ENCODE measurements at regions not wholly inside any gene's neighbourhood (a gene's known extent, or its start where the extent isn't known, plus 50 kb on each side); places are given as distances from the start of the nearest gene placed in this dataset.
"Not testable (repeated sequence)": the region's sequence is repeated elsewhere in the genome, so short reads cannot be mapped to it uniquely, and the experiment has no call there.

DNA sequence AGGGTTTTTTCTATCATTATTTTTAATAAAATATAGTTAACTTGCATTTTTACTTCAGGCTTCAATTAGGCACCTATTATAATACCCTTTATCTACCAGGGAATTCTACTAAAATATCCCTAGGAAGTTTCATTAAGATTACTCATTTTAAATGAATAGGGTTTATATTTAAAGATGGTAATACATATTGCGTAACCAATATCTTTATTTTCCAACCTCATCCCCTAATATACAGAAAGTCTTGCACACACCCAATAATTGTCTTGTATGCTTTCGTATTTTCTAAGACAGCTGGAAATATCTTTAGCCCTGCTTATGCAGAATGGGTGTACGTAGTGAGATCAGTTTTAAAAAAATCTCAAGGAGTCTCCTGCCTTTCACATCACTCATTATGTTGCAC is 1186.8 kb downstream of the TECRL start:
- DNase-seq, result no peak

DNA sequence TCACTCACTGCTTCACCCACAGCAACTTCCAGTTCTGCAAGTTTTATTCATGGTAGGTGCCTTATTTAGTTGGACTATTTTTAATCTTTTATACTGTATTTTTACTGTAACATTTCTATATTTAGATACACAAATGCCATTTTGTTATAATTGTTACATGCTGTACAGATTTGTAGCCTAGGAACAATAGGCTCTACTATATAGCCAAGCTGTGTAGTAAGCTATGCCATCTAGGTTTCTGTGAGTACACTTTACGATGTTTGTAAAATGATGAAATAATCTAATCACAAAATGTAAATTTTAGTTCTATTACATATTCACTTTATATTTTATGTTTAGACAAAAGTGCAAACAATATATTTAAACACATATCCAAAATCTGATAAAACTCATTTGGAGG is 1187.8 kb downstream of the TECRL start:
- DNase-seq, result no peak

DNA sequence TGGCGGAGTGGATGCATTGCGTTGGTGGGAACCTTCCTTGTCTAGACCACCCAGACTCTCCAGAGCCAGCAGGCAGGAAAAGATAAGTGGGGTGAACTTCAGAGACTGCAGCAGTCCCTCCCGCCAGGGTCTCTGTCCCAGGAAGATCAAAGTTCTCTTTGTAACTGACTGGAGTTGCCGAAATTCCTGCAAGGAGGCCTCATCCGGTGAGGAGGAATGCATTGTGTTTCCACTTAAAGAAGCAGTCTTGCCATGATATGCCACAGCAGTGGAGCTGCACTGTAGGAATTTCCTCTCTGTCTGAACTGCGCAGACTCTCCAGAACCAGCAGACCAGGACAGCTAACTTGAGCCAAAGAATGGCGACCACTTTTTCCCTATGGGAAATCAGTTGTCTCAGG is 1190.4 kb downstream of the TECRL start:
- DNase-seq, result no peak

DNA sequence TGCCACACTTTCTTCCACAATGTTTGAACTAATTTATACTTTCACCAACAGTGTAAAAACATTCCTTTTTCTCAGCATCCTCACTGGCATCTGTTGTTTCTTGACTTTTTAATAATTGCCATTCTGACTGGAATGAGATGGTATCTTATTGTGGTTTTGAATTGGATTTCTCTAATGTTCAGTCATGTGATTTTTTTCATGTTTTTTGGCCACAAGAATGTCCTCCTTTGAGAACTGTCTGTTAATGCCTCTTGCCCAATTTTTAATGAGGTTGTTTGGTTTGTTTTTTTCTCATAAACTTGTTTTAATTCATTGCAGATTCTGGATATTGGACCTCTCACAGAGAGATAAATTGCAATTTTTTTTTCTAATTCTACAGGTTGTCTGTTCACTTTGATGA is 1195.2 kb downstream of the TECRL start:
- no peak for DNase-seq

GRCh38 chr4:63211776-63212479 is 1197.3 kb downstream of the TECRL start:
- no peak for DNase-seq

GRCh38 chr4:63211375-63211774 is 1197.9 kb downstream of the TECRL start:
- DNase-seq, result no peak

GRCh38 chr4:63193029-63193428 is 1216.2 kb downstream of the TECRL start:
- DNase-seq, result not testable (repeated sequence)

DNA sequence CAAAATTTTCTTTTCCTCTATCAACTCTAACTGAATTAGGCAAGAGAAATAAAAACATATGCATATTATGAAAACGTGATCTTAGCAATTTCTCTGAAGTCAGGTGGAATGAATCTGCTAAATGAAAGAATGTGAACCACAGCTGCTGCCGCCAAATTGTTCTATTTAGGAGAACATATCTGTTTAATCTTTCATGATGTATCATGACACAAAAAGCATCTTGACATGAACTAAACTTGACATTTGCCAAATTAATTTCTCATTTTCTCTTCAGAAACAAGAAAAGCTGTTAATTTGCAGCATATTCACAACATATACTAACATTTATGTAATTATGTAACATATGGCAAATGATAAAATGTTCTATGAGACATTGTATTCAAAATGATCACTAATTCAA is 1237.9 kb downstream of the TECRL start:
- no peak for DNase-seq

DNA sequence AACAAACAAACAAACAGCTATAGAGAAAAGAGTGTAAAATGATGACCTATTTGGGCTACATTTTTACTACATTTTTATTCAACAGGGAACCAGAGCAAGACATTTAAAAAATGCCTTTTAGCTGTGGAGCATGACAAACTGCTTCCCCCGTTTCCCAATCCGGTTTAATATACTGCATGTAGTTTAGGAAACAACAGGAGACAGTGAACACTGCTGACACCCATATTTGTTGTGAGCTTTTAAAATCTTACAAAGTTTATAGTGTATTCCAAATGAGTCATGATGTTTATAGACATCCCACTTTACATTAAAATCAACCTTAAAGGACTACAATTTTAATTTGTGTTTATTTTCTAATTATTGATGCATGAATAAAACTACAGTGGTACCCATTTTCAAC is 1238.3 kb downstream of the TECRL start:
- no peak for DNase-seq

DNA sequence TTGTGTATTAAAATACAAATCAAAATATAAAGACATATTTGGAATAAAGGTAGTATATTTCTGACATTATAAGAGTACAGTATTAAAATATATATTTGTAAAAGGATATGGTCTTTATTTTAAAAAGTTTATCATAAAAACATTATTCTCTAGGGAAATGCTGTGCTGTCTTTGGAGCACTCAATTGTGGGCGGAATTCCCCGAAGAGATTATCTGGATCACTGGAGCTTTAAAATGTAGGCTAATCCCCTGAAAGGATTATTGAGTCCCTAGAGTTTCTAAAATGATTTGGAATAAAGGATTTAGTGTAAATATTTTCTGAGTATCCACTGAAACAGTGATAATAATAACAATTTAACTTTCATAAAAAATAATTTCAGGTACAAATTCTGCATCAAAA is 1239.4 kb downstream of the TECRL start:
- DNase-seq, result no peak

GRCh38 chr4:63155561-63155960 is 1253.7 kb downstream of the TECRL start:
- no peak for DNase-seq

DNA sequence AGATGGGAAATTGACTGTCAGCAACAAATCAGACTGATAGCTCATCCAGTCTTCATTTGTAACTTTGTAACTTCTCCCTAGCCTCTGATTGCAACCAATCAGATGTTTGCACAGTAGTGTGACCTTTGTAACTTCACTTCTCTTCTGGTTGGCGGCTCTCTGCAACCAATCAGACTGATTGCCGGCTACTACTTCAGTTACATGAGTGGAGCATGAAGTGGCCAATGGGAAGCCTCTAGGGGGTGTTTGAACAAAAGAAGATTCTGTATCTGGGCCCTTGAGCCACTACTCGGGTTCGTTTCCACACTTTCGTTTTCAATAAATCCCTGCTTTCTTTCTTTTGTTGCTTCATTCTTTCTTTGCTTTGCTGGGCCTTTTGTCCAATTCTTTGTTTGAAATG is 1285.8 kb downstream of the TECRL start:
- no peak for DNase-seq

- no peak for DNase-seq
Measured at GRCh38 chr4:63122955-63123354, 1286.3 kb downstream of the TECRL start.

- no peak for DNase-seq
Measured at GRCh38 chr4:63106600-63106999, 1302.7 kb downstream of the TECRL start.

DNA sequence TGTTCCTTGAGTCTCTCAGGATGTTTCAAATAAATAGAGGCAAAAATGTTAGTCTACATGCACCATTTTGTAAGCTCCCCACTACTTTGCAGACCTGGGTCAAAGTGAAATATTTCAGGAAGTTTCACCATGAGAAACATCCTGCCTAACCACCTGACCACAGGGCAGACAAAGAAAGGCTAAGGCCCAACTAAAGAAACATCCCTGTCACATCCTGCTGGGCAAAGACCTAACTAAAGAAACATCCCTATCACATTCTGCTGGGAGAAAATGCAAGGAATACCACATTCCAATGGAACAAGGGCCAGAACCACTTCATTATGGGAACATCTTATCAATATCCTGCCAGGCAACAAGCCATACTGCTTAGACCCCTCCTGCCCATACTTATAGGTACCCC is 1303.4 kb downstream of the TECRL start:
- no peak for DNase-seq

- no peak for DNase-seq
Measured at GRCh38 chr4:63090641-63091040, 1318.6 kb downstream of the TECRL start.

GRCh38 chr4:63085091-63085490 is 1324.2 kb downstream of the TECRL start:
- no peak for DNase-seq

DNA sequence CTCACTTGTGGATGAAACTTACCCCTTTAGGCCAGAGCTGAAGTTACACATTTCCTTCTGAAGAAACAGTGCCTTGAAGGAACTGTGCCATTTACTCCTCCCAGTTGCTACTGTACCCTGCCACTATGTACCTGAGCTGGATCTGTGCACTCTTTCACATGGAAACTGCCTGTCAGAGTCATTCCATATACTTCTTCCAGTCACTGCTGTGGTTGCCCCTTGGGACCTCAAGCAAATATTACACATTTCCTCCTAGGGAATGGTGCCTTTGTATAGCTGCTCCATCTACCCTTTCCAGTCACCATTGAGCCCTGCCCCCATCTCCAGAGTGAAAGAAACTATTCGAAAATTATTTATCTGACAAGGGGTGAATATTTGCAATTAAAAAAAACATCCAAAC is 1328.3 kb downstream of the TECRL start:
- DNase-seq, result no peak

DNA sequence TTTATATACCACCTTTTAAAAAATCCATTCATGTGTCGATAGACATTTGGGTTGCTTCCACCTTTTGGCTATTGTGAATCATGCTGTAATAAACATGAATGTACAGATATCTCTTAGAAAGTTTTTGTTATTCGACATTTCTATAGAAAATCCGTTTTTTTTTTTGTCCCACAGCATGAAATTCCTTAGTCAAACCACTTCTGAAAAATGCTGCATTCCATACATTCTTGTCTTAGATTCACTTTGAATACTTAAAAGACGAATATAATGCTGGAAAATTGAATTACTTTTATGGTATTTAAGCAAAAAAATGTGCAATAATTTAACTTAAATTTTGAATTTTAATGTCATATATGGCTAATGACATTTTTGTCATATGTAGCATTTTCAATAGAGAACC is 1345.5 kb downstream of the TECRL start:
- no peak for DNase-seq

GRCh38 chr4:63062891-63063290 is 1346.4 kb downstream of the TECRL start:
- DNase-seq, result not testable (repeated sequence)

DNA sequence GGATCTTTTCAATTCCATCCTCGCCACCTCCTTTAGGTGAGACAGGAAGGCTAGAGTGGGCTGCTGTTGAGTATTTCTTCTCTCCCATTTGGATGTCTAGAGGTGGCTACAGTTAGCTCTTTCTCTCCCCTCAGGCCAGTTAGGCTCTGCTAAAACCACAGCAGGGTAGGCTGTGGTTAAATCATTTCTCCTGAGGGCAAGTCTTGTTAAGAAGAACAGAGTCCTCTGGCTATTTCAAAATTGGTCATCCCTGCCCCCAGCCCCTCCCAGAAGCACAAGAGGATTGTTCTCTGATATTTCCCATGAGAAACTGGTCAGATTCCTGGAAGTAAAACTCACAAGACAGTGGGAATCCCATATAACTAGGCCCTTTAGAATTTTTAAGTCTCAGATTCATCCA is 1359.5 kb downstream of the TECRL start:
- no peak for DNase-seq

GRCh38 chr4:63049278-63049677 is 1360.0 kb downstream of the TECRL start:
- DNase-seq, result no peak

GRCh38 chr4:63036159-63036866 is 1372.9 kb downstream of the TECRL start:
- DNase-seq, result no peak

GRCh38 chr4:63029380-63029779 is 1379.9 kb downstream of the TECRL start:
- no peak for DNase-seq

DNA sequence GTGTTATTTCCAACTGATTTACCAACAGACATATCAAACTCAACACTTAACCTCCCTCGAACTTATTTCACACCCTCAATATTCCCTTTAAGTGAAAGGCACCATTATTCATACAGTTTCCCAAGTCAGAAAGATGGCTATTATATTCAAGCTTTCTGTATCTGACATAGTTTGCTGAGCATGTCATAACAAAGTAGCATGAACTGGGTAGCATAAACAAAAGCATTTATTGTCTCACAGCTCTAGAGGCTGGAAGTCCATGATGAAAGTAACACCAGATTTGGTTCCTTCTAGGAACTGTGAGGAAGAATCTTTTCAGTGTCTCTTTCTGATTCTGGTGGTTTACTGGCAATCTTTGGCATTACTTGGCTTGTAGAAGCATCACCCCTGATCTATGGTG is 1388.6 kb downstream of the TECRL start:
- no peak for DNase-seq

All from activated T-cell treated with anti-CD3 and anti-CD28 coated beads for 4 hours (primary cell).